ENCODE measurements at regions not wholly inside any gene's neighbourhood (a gene's known extent, or its start where the extent isn't known, plus 50 kb on each side); places are given as distances from the start of the nearest gene placed in this dataset.
A peak's percentile ranks its signal among the peaks of the same experiment; 100 is the strongest.

DNA sequence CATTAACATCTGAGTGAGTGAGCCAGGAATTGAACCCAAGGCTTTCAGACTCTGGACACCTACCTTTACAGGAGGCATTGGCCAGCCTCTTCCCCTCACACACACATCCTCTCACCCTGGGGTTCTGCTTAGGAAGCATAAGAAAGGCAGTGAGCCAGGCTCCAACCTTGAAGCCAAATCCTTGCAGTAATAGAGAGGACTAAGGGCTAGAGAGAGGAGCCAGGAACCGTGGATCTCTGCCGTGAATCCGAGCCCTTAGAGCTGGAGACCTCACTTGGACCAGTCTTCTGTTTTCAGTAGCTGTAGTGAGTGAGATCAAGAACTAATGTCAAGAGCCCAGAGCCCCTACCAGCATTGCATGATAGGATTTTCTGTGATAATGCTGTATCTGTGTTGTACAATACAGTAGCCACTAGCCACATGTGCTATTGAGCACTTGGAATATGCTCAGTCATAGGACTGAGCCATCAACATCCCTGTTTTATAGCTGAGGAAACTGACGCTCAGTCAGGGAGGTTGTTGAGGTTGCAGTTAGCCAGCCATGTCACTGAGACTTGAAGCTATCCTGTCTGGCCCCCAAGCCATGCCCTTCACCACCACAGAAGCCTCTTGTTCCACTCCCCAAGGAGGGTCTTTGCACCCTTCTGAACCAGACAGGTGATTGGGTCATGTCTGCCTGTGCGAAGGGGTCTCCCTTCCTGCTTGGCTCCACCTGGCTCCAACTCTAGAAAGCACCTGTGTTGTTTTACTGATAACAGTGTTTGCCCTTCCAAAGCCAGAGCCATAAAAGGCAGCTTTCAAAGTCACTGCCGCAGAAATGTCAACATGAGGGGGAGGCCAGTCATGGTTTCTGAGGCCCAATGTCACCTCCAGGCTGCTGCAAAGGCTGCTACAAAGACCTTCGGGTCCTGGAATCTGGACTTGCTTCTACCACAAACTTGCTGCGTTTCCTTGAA is 101.1 kb upstream of the JUN start (continued):
- TF ChIP-seq, protein P1, sequence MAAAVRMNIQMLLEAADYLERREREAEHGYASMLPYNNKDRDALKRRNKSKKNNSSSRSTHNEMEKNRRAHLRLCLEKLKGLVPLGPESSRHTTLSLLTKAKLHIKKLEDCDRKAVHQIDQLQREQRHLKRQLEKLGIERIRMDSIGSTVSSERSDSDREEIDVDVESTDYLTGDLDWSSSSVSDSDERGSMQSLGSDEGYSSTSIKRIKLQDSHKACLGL (CRISPR knock-in tag; IDR thresholded peaks at IDR 0.05; ENCODE audit: borderline replicate concordance, poor library complexity, severe bottlenecking): no peak
- peak; percentile 80 for TF ChIP-seq NFE2 (IDR thresholded peaks at IDR 0.05; ENCODE audit: low read depth)
- no peak for TF ChIP-seq SRSF7 (optimal IDR thresholded peaks at IDR 0.05; ENCODE audit: low read depth, low read length)
- TF ChIP-seq ZBTB17 (CRISPR knock-in tag; IDR thresholded peaks at IDR 0.05): peak; percentile 84
- TF ChIP-seq KAT7 (CRISPR knock-in tag; IDR thresholded peaks at IDR 0.05; ENCODE audit: borderline replicate concordance): no peak
- TF ChIP-seq PTBP1 (IDR thresholded peaks at IDR 0.05; ENCODE audit: low read depth, low read length): no peak
- TF ChIP-seq, protein P2, sequence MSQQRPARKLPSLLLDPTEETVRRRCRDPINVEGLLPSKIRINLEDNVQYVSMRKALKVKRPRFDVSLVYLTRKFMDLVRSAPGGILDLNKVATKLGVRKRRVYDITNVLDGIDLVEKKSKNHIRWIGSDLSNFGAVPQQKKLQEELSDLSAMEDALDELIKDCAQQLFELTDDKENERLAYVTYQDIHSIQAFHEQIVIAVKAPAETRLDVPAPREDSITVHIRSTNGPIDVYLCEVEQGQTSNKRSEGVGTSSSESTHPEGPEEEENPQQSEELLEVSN (IDR thresholded peaks at IDR 0.05; ENCODE audit: borderline replicate concordance in 1 of 2, extremely low read depth in 1 of 2, insufficient read depth in 1 of 2, insufficient read length in 1 of 2, low read depth in 1 of 2, low read length in 1 of 2, poor library complexity in 1 of 2, severe bottlenecking in 1 of 2): peak in 1 of 2 experiments; percentile 19
- peak; percentile 48; the same call in 1 of the 2 replicates for TF ChIP-seq TCF3 (CRISPR knock-in tag; IDR thresholded peaks at IDR 0.05)
- TF ChIP-seq DPF2 (IDR thresholded peaks at IDR 0.05): peak; percentile 89
- no peak for TF ChIP-seq EZH2 (IDR thresholded peaks at IDR 0.05; ENCODE audit: borderline replicate concordance, low read depth, low read length)
- no peak for TF ChIP-seq ZNF224 (CRISPR knock-in tag; IDR thresholded peaks at IDR 0.05)
- TF ChIP-seq HMGN3 (IDR thresholded peaks at IDR 0.05; ENCODE audit: borderline replicate concordance, extremely low read depth, insufficient read length, low read depth, low read length): no peak
- TF ChIP-seq, protein P3, sequence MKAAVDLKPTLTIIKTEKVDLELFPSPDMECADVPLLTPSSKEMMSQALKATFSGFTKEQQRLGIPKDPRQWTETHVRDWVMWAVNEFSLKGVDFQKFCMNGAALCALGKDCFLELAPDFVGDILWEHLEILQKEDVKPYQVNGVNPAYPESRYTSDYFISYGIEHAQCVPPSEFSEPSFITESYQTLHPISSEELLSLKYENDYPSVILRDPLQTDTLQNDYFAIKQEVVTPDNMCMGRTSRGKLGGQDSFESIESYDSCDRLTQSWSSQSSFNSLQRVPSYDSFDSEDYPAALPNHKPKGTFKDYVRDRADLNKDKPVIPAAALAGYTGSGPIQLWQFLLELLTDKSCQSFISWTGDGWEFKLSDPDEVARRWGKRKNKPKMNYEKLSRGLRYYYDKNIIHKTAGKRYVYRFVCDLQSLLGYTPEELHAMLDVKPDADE (conservative IDR thresholded peaks at IDR 0.05; ENCODE audit: control insufficient read depth, low read depth, low read length): no peak
- TF ChIP-seq TAF9B (IDR thresholded peaks at IDR 0.05; ENCODE audit: partially characterized antibody): no peak
- peak; percentile 81 for TF ChIP-seq SMARCA4 (IDR thresholded peaks at IDR 0.05)
- no peak for TF ChIP-seq NR3C1 (CRISPR knock-in tag; IDR thresholded peaks at IDR 0.05)
- TF ChIP-seq ELF1 (tag; IDR thresholded peaks at IDR 0.05): no peak
- TF ChIP-seq, protein P4, sequence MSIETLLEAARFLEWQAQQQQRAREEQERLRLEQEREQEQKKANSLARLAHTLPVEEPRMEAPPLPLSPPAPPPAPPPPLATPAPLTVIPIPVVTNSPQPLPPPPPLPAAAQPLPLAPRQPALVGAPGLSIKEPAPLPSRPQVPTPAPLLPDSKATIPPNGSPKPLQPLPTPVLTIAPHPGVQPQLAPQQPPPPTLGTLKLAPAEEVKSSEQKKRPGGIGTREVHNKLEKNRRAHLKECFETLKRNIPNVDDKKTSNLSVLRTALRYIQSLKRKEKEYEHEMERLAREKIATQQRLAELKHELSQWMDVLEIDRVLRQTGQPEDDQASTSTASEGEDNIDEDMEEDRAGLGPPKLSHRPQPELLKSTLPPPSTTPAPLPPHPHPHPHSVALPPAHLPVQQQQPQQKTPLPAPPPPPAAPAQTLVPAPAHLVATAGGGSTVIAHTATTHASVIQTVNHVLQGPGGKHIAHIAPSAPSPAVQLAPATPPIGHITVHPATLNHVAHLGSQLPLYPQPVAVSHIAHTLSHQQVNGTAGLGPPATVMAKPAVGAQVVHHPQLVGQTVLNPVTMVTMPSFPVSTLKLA (conservative IDR thresholded peaks at IDR 0.05): peak in 1 of 2 experiments; percentile 31; a peak in 2 of 4 replicates
- 0 out of 2 replicates have a peak, but pooled peaks have one; percentile 55 for TF ChIP-seq GATAD2A (IDR thresholded peaks at IDR 0.05)
- no peak for TF ChIP-seq ZNF24 (IDR thresholded peaks at IDR 0.05)
- peak; percentile 72; the same call in 1 of the 2 replicates for TF ChIP-seq ZNF644 (tag; IDR thresholded peaks at IDR 0.05; ENCODE audit: low read depth)
- TF ChIP-seq NCOA6 (IDR thresholded peaks at IDR 0.05): no peak
- peak; percentile 71 for TF ChIP-seq EP300 (IDR thresholded peaks at IDR 0.05; ENCODE audit: low read length)
- TF ChIP-seq ZKSCAN1 (IDR thresholded peaks at IDR 0.05; ENCODE audit: low read depth, low read length): no peak
